ENCODE measurements at regions not wholly inside any gene's neighbourhood (a gene's known extent, or its start where the extent isn't known, plus 50 kb on each side); places are given as distances from the start of the nearest gene placed in this dataset.
A peak's percentile ranks its signal among the peaks of the same experiment; 100 is the strongest.

GRCh38 chr15:94844198-94844537 is 612.8 kb downstream of the MCTP2 start:
- no peak overlapping the region for H3K4me3 ChIP-seq (ENCODE audit: low read length)
- TF ChIP-seq CTCF (conservative IDR thresholded peaks at IDR 0.05; ENCODE audit: low read depth, low read length) = no peak

GRCh38 chr15:94844538-94845389 is 613.4 kb downstream of the MCTP2 start:
- DNase-seq (ENCODE audit: low read depth) = peak; percentile 30
- no peak for TF ChIP-seq CTCF (conservative IDR thresholded peaks at IDR 0.05; ENCODE audit: low read depth, low read length)
- H3K4me3 ChIP-seq (ENCODE audit: low read length) = peak overlapping the region; percentile 39

More at GRCh38 chr15:94844198-94844537, 612.8 kb downstream of the MCTP2 start:
- DNase-seq (ENCODE audit: low read depth) = no peak

GRCh38 chr15:94845390-94845716 is 614.0 kb downstream of the MCTP2 start:
- H3K4me3 ChIP-seq (ENCODE audit: low read length) = peak overlapping the region; percentile 39
- DNase-seq (ENCODE audit: low read depth) = no peak
- TF ChIP-seq CTCF (conservative IDR thresholded peaks at IDR 0.05; ENCODE audit: low read depth, low read length) = no peak

- no peak overlapping the region for H3K4me3 ChIP-seq (ENCODE audit: low read length)
- no peak for DNase-seq (ENCODE audit: low read depth)
- TF ChIP-seq CTCF (conservative IDR thresholded peaks at IDR 0.05; ENCODE audit: low read depth, low read length) = no peak
Observed at GRCh38 chr15:94847325-94847724, 616.0 kb downstream of the MCTP2 start.

GRCh38 chr15:94848054-94848453 is 616.7 kb downstream of the MCTP2 start:
- no peak for DNase-seq (ENCODE audit: low read depth)
- TF ChIP-seq CTCF (conservative IDR thresholded peaks at IDR 0.05; ENCODE audit: low read depth, low read length) = no peak
- H3K4me3 ChIP-seq (ENCODE audit: low read length) = no peak overlapping the region

- no peak for DNase-seq (ENCODE audit: low read depth)
- TF ChIP-seq CTCF (conservative IDR thresholded peaks at IDR 0.05; ENCODE audit: low read depth, low read length) = no peak
Observed at GRCh38 chr15:94855018-94855408, 623.7 kb downstream of the MCTP2 start.

More at GRCh38 chr15:94855018-94855408, 623.7 kb downstream of the MCTP2 start:
- no peak overlapping the region for H3K4me3 ChIP-seq (ENCODE audit: low read length)
